IMR-90 (cell line): ENCODE measurements at regions not wholly inside any gene's neighbourhood (a gene's known extent, or its start where the extent isn't known, plus 50 kb on each side); places are given as distances from the start of the nearest gene placed in this dataset.

Source experiments
- ATAC-seq: fragments of 200-7000 bp; cut with Tn5 transposase; 2 replicates; pipeline ENCODE4 v1.9.1; 2020; ENCODE audit warnings: low read depth, mild to moderate bottlenecking, moderate library complexity
- BruUV-seq: library from RNA; stranded (reverse); fragments of 400-500 nt; replicated peaks from 2 replicates; lab custom pipeline; 2021; lab: Mats Ljungman, UMichigan
- CTCF ChIA-PET: fragments of 300-600 bp; formaldehyde crosslinking; extraction: SDS; loops from one replicate; lab custom pipeline; 2021; ENCODE audit warnings: antibody characterized with exemption; lab: Yijun Ruan, JAX
- POLR2A ChIA-PET: fragments of 300-600 bp; sonication (Branson Sonifier 250); formaldehyde crosslinking; loops from one replicate; lab custom pipeline; 2022; ENCODE audit warnings: antibody characterized with exemption; ENCODE audit not compliant: unreplicated experiment; lab: Charles Lee
- DNase-seq: peaks from one replicate; pipeline ENCODE4 v3.0.0; 2013
- H2AFZ ChIP-seq: replicated peaks from 2 replicates; pipeline ENCODE3; 2013; ENCODE audit warnings: low read length, mild to moderate bottlenecking; ENCODE audit not compliant: poor library complexity
- H2AK5ac ChIP-seq: 2 replicates; pipeline ENCODE4 v1.6.1; 2013; ENCODE audit warnings: low read depth, low read length, inconsistent platforms
- H2AK9ac ChIP-seq: replicated peaks from 2 replicates; pipeline ENCODE3; 2013; ENCODE audit warnings: mild to moderate bottlenecking, low read depth, low read length, moderate library complexity; ENCODE audit not compliant: poor library complexity
- H2BK120ac ChIP-seq: 2 replicates; pipeline ENCODE4 v1.6.1; 2013; ENCODE audit warnings: low read depth, low read length, inconsistent platforms
- H2BK15ac ChIP-seq: 3 replicates; pipeline ENCODE4 v1.6.1; 2013; ENCODE audit warnings: low read depth, low read length, inconsistent platforms
- H2BK20ac ChIP-seq: 2 replicates; pipeline ENCODE4 v1.6.1; 2013; ENCODE audit warnings: low read depth, mild to moderate bottlenecking, inconsistent platforms, low read length, moderate library complexity
- H2BK5ac ChIP-seq: 2 replicates; pipeline ENCODE4 v1.6.1; 2013; ENCODE audit warnings: mild to moderate bottlenecking, low read depth, low read length, inconsistent platforms; ENCODE audit not compliant: poor library complexity, severe bottlenecking
- H3K14ac ChIP-seq: replicated peaks from 2 replicates; pipeline ENCODE4 v1.6.1; 2013; ENCODE audit warnings: low read depth, low read length, inconsistent platforms
- H3K18ac ChIP-seq: 2 replicates; pipeline ENCODE4 v1.6.1; 2013; ENCODE audit warnings: low read depth, low read length, control low read depth
- H3K23ac ChIP-seq: 2 replicates; pipeline ENCODE4 v1.6.1; 2013; ENCODE audit warnings: low read depth, low read length, inconsistent platforms
- H3K27ac ChIP-seq: 2 replicates; pipeline ENCODE4 v1.5.1; 2013; ENCODE audit warnings: mild to moderate bottlenecking, control low read depth, low read length; ENCODE audit not compliant: insufficient read depth
- H3K27me3 ChIP-seq: 2 replicates; pipeline ENCODE4 v1.6.1; 2013; ENCODE audit warnings: low read length; ENCODE audit not compliant: control insufficient read depth, insufficient read depth
- H3K36me3 ChIP-seq: 2 replicates; pipeline ENCODE4 v1.6.1; 2013; ENCODE audit warnings: low read length, mixed read lengths; ENCODE audit not compliant: control insufficient read depth, insufficient read depth
- H3K4ac ChIP-seq: 2 replicates; pipeline ENCODE4 v1.6.1; 2013; ENCODE audit warnings: low read depth, low read length, inconsistent platforms
- H3K4me1 ChIP-seq: 2 replicates; pipeline ENCODE4 v1.6.1; 2013; ENCODE audit warnings: low read length, mixed read lengths; ENCODE audit not compliant: control insufficient read depth, insufficient read depth
- H3K4me2 ChIP-seq: 2 replicates; pipeline ENCODE4 v1.6.1; 2013; ENCODE audit warnings: low read depth, mild to moderate bottlenecking, control low read depth, low read length, moderate library complexity
- H3K4me3 ChIP-seq: 2 replicates; pipeline ENCODE4 v1.5.1; 2013; ENCODE audit warnings: low read depth, mild to moderate bottlenecking, control low read depth, low read length, moderate library complexity; ENCODE audit not compliant: insufficient read depth
- H3K56ac ChIP-seq: 2 replicates; pipeline ENCODE4 v1.6.1; 2013; ENCODE audit warnings: low read length, inconsistent platforms; ENCODE audit not compliant: insufficient read depth; ENCODE audit errors: extremely low read depth
- H3K79me1 ChIP-seq, 2 experiments: 2 replicates each; pipeline ENCODE4 v1.6.1; 2013; ENCODE audit warnings: low read length in 2 of 2, inconsistent platforms in 1 of 2, low read depth in 1 of 2
- H3K9ac ChIP-seq: 2 replicates; pipeline ENCODE4 v1.6.1; 2013; ENCODE audit warnings: low read depth, low read length, control low read depth
- H3K9me1 ChIP-seq: 2 replicates; pipeline ENCODE4 v1.6.1; 2013; ENCODE audit warnings: low read length, inconsistent platforms; ENCODE audit not compliant: insufficient read depth
- H3K9me3 ChIP-seq: 2 replicates; pipeline ENCODE4 v1.6.1; 2013; ENCODE audit warnings: low read length; ENCODE audit not compliant: control insufficient read depth, insufficient read depth
- H4K20me1 ChIP-seq: 2 replicates; pipeline ENCODE4 v1.6.1; 2013; ENCODE audit warnings: low read length, inconsistent platforms; ENCODE audit not compliant: insufficient read depth
- H4K5ac ChIP-seq: 2 replicates; pipeline ENCODE4 v1.6.1; 2013; ENCODE audit warnings: mild to moderate bottlenecking, low read depth, low read length, control low read depth
- H4K8ac ChIP-seq, 2 experiments: 2 replicates each; pipeline ENCODE4 v1.6.1; 2013; ENCODE audit warnings: low read depth in 2 of 2, low read length in 2 of 2, control low read depth in 1 of 2, inconsistent platforms in 1 of 2
- H4K91ac ChIP-seq: 2 replicates; pipeline ENCODE4 v1.6.1; 2013; ENCODE audit warnings: low read depth, low read length, inconsistent platforms; ENCODE audit not compliant: insufficient read depth
- BHLHE40 ChIP-seq: fragments of 150-350 bp; IDR thresholded peaks from 2 replicates; pipeline ENCODE4 v1.6.1; 2016; ENCODE audit warnings: mild to moderate bottlenecking, low read depth, low read length
- CEBPB ChIP-seq: IDR thresholded peaks from 2 replicates; pipeline ENCODE4 v1.6.1; 2012; ENCODE audit warnings: low read depth, low read length, improper control_type of control experiment
- CHD1 ChIP-seq: IDR thresholded peaks from 2 replicates; pipeline ENCODE4 v1.6.1; 2012; ENCODE audit warnings: low read depth, low read length, improper control_type of control experiment
- ELK1 ChIP-seq: fragments of 150-350 bp; IDR thresholded peaks from 2 replicates; pipeline ENCODE4 v1.6.1; 2016; ENCODE audit warnings: low read depth, mild to moderate bottlenecking, low read length, moderate library complexity, borderline replicate concordance
- FOS ChIP-seq: fragments of 150-350 bp; IDR thresholded peaks from 2 replicates; pipeline ENCODE4 v1.6.1; 2016; ENCODE audit warnings: low read depth, low read length
- MAFK ChIP-seq: IDR thresholded peaks from 2 replicates; pipeline ENCODE4 v1.6.1; 2012; ENCODE audit warnings: low read depth, low read length, improper control_type of control experiment
- MAZ ChIP-seq: IDR thresholded peaks from 2 replicates; pipeline ENCODE4 v1.6.1; 2012; ENCODE audit warnings: low read depth, mild to moderate bottlenecking, low read length, improper control_type of control experiment, moderate library complexity, borderline replicate concordance
- MXI1 ChIP-seq: IDR thresholded peaks from 2 replicates; pipeline ENCODE4 v1.6.1; 2012; ENCODE audit warnings: low read depth, mild to moderate bottlenecking, low read length, moderate library complexity, borderline replicate concordance
- NFE2L2 ChIP-seq: fragments of 150-350 bp; IDR thresholded peaks from 2 replicates; pipeline ENCODE4 v1.6.1; 2016; ENCODE audit warnings: low read depth, mild to moderate bottlenecking, low read length
- POLR2A ChIP-seq: IDR thresholded peaks from 2 replicates; pipeline ENCODE4 v1.6.1; 2012; ENCODE audit warnings: mild to moderate bottlenecking, low read depth, low read length
- RAD21 ChIP-seq: IDR thresholded peaks from 2 replicates; pipeline ENCODE4 v1.6.1; 2012; ENCODE audit warnings: low read length, improper control_type of control experiment
- RCOR1 ChIP-seq: IDR thresholded peaks from 2 replicates; pipeline ENCODE4 v1.6.1; 2012; ENCODE audit warnings: mild to moderate bottlenecking, low read length, improper control_type of control experiment; ENCODE audit not compliant: insufficient replicate concordance
- RFX5 ChIP-seq: IDR thresholded peaks from 2 replicates; pipeline ENCODE4 v1.8.0; 2012; ENCODE audit warnings: low read depth, mild to moderate bottlenecking, low read length, moderate library complexity
- SMC3 ChIP-seq: fragments of 150-350 bp; IDR thresholded peaks from 2 replicates; pipeline ENCODE4 v1.6.1; 2016; ENCODE audit warnings: low read depth, mild to moderate bottlenecking, antibody characterized with exemption, low read length, moderate library complexity
- USF2 ChIP-seq: fragments of 150-350 bp; IDR thresholded peaks from 2 replicates; pipeline ENCODE4 v1.6.1; 2017; ENCODE audit warnings: mild to moderate bottlenecking, antibody characterized with exemption, low read length, low read depth
- WGBS, 2 experiments: methylation state at CpG; one replicate each; pipeline versions ENCODE4 v1.1.5 to v1.1.7; 2013; ENCODE audit warnings: missing lambda C conversion rate in 2 of 2; ENCODE audit not compliant: insufficient read length in 1 of 2; ENCODE audit errors: extremely low coverage in 2 of 2; 5-methylcytosine and 5-hydroxymethylcytosine counted together
- dilution Hi-C: fragments of 300-500 bp; cut with HindIII; formaldehyde crosslinking; loops from one replicate; pipeline ENCODE4 v1.14.3; 2018; ENCODE audit warnings: low sequenced_read_pairs; ENCODE audit not compliant: unreplicated experiment
- in situ Hi-C: fragments of 300-500 bp; cut with MboI; formaldehyde crosslinking; loops from 3 replicates; pipeline ENCODE4 v1.14.3; 2019; ENCODE audit warnings: low sequenced_read_pairs, inconsistent platforms, mixed read lengths
- intact Hi-C: fragments of 100-400 bp; cut with micrococcal nuclease; formaldehyde crosslinking; loops from 2 replicates; pipeline ENCODE4 v1.10.0; 2022
- TF ChIP-seq, protein P1 (sequence below): conservative IDR thresholded peaks from 2 replicates; pipeline ENCODE4 v1.5.1; 2012; ENCODE audit warnings: mild to moderate bottlenecking, low read depth, low read length, improper control_type of control experiment

GRCh38 chr2:228646061-228646460, 464.6 kb upstream of the SPHKAP start:
- no peak overlapping the region for H2AK9ac ChIP-seq
- H2BK120ac ChIP-seq = no peak overlapping the region
- WGBS, 2 experiments = no CpG with 5 or more reads among the region's 1 CpG
- no peak overlapping the region for H3K56ac ChIP-seq
- H3K4me1 ChIP-seq = no peaks in the 10 kb centered on the region
- no peaks in the 10 kb centered on the region for H3K27me3 ChIP-seq
- intact Hi-C loops = no loop called here
- no peak overlapping the region for H4K91ac ChIP-seq
- in situ Hi-C loops = no loop called here
- POLR2A ChIA-PET = no interaction called here
- no peak overlapping the region for H2AFZ ChIP-seq
- H4K20me1 ChIP-seq = no peaks in the 10 kb centered on the region
- H3K79me1 ChIP-seq = no peaks in the 10 kb centered on the region
- CTCF ChIA-PET = no interaction called here
- no peak overlapping the region for H3K27ac ChIP-seq
- H3K9ac ChIP-seq = no peak overlapping the region
- no TSS peak for BruUV-seq
- ATAC-seq = no peak
- no peaks in the 10 kb centered on the region for H3K9me1 ChIP-seq
- H3K36me3 ChIP-seq = no peaks in the 10 kb centered on the region
- TF ChIP-seq FOS (no peak), MAZ (no peak), CHD1 (no peak), POLR2A (no peak), RFX5 (no peak), USF2 (no peak), BHLHE40 (no peak), SMC3 (no peak), NFE2L2 (no peak), RCOR1 (no peak), MXI1 (no peak), ELK1 (no peak), MAFK (no peak), CEBPB (no peak), RAD21 (no peak)
- TF ChIP-seq, protein P1, sequence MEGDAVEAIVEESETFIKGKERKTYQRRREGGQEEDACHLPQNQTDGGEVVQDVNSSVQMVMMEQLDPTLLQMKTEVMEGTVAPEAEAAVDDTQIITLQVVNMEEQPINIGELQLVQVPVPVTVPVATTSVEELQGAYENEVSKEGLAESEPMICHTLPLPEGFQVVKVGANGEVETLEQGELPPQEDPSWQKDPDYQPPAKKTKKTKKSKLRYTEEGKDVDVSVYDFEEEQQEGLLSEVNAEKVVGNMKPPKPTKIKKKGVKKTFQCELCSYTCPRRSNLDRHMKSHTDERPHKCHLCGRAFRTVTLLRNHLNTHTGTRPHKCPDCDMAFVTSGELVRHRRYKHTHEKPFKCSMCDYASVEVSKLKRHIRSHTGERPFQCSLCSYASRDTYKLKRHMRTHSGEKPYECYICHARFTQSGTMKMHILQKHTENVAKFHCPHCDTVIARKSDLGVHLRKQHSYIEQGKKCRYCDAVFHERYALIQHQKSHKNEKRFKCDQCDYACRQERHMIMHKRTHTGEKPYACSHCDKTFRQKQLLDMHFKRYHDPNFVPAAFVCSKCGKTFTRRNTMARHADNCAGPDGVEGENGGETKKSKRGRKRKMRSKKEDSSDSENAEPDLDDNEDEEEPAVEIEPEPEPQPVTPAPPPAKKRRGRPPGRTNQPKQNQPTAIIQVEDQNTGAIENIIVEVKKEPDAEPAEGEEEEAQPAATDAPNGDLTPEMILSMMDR = no peak
- no peak overlapping the region for H2AK5ac ChIP-seq
- no peak overlapping the region for H3K4me3 ChIP-seq
- dilution Hi-C loops = no loop called here
- H2BK5ac ChIP-seq = no peak overlapping the region
- H4K8ac ChIP-seq = no peak overlapping the region
- H4K5ac ChIP-seq = no peak overlapping the region
- H3K18ac ChIP-seq = no peak overlapping the region
- H3K9me3 ChIP-seq = no peaks in the 10 kb centered on the region
- no peak overlapping the region for H3K4ac ChIP-seq
- H3K4me2 ChIP-seq = no peak overlapping the region
- no peak overlapping the region for H2BK20ac ChIP-seq
- no peak overlapping the region for H2BK15ac ChIP-seq
- no peak overlapping the region for H3K14ac ChIP-seq
- DNase-seq = peak; percentile 51
- no peak overlapping the region for H3K23ac ChIP-seq
